NK-92 treated with Interleukin-12 subunit alpha and Interleukin-12 subunit beta, amount 100 ng/mL, for 24 hours (cell line): ENCODE measurements at regions not wholly inside any gene's neighbourhood (a gene's known extent, or its start where the extent isn't known, plus 50 kb on each side); places are given as distances from the start of the nearest gene placed in this dataset.

Experiments
- DNase-seq: peaks from one replicate; lab custom pipeline; 2025; lab: John Stamatoyannopoulos, UW

DNA sequence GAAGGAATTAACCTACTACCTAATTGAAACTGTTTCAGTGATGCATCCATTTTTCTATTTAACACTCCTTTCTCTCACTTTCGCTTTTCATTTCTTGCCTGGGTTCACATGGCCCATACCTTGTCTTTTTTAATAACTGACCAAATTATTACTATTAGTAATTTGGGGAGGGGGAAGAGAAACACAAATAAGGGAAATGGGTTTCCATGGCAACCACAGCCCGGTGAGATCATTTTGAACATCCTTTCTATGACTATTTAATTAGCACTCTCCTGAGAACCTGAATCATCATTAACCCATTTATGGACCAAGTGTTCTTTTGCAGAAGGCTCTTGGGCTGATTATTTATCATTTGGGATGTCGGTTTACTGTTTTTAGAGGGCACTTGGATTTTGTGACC lies 628.2 kb upstream of the SALL1 start:
- no peak for DNase-seq

DNA sequence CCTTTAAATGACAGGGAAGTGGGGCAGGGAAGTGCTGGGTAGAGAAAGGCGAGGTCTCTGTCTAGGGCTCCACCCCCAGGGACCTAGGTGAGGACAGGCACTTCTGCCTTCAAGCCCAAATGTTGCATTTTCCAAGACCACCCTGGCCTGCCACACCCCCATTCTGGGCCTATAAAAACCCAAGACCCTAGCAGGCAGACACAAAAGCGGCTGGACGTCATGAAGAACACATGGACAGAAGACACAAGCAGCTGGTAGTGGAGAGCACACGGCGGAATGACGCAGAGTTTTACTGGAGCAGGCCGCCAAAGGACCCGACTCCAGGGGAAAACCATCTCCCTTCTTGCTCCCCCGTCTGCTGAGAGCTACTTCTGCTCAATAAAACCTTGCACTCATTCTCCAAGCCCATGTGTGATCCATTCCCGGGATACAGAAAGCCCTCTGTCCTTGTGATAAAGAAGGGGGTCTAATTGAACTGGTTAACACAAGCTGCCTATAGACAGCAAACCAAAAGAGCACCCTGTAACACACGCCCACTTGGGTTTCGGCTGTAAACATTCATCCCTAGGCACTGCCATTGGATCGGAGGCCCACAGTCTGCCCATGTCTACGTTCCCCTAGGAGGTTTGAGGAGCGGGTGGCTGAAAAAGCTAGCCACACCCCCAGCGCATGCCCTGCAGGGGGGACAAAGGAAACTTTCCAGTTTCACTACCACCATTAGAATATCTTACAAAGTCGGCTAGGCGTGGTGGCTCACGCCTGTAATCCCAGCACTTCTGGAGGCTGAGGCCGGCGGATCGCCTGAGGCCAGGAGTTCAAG lies 622.2 kb upstream of the SALL1 start:
- no peak for DNase-seq

DNA sequence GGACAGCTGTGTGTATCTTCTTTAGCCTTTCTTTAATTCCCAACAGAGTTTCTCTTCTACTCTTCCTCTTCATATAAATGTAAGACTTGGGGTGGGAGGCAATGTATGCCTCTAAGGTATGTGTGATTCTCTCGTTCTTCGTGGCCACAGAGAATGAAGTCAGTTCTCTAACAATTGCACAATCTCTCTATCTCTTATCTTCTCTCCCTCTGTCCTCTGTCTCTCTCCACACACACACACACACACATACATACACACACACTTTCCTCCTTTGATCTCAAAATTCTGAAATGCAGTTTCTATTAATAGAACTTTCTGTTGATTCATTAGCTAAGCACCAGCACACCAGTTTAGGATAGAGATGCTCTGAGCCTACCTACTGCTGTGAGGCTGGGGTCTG lies 615.7 kb upstream of the SALL1 start:
- DNase-seq = no peak

DNA sequence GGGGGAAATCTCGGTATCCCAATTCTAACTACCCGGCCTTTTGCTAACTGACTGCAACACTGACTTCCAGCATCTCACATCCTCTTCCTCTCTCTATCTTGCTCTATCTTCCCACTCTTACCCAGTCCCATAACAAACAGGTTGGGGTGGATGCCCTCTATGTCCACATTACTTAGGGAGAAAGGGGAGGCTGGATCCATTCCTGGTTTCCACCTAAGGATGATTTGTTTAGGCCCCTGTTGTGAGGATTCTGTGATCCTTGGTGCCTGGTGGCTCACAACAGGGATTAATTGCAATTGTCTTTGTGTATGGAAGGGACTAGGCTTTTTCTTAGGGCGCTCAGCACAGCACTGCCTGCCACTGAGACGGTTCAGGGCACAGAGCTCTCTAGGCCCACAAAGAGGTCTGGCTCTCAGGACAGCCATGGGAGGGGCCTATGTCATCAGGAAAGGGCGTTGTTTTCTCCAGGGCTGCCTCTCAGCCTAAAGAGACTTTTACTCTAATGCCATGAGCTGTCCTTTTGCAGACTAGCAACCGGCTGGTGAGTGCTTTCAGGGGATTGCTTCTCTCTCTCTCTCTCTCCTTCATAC lies 612.1 kb upstream of the SALL1 start:
- DNase-seq = peak; percentile 27

DNA sequence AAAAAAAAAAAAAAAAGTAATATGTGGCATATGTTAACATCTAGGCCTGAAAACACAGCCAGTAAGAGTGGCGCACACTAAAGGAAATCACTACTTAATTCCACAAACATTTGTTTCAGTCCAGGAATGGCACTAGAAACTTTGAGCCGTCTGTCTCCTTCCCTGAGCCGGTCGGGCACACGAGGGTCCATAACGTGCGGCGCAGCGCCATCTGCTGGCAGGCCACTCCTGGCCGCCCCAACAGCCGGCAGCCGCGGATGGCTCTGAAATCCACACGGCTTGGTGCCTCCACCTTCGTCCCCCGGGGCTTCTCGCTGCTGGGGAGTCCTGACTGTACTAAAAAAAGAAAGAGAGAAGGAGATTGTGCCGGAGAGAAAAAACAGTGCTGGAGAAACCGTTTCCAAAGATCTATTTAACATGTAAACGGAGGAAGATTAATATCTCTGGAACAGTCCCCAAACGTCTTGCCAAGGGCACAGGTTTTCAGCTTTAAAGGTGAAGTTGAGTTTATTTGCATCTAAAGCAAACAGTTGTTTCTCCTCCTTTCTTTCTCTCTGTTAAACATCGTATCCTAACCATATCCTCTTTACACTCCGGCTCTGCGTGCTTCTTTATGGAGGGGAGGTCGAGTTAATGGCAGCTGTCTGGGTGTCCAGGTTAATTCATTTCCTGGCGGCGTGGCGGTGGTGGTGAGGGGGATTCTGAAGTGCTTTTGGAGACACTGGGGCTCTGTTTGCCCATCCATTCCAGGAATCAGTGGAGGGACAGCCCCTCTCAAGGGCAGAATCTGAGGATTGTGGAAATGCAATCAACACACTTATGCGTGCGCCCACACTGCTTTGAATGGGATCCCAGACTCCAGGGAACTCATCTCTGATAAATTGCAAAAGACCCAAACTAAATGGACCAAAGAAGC lies 611.3 kb upstream of the SALL1 start:
- DNase-seq = peak; percentile 72

DNA sequence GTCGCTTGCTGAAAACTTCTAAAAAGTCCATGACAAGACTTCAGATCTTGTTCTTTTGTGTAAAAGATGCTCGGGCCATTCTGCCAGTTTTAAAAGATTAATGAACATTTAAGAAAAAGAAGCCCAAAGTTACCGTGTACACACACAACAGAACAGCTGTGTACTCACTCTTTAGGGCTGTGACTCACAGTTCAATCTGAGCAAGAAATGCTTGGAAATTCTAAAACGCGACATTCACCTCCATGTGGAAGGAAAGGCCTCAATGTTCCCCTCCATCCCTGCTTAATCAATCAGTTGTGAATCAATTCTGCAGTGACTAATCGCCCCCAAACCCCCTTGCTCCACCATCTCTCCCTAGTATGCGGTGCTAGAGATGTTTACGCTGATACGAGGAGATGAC lies 609.9 kb upstream of the SALL1 start:
- DNase-seq = no peak

DNA sequence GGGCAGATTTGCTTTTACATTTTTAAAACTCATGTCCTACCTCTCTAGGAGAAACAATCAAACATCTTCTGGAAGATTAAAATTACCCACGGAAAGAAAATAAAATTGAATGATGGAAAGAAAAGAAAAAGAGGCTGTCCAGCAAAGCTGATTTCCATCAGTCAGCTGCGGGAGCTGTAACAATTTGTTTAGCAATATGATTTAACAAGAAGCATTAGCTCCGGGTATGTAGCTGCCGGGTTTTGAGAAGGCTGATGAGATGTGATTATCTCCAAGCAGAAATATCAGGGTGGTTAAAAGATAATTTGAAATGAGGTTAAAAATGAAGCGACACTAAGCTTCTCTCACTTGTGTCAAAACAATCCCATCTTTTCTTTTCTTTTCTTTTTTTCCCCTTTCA lies 608.9 kb upstream of the SALL1 start:
- no peak for DNase-seq

DNA sequence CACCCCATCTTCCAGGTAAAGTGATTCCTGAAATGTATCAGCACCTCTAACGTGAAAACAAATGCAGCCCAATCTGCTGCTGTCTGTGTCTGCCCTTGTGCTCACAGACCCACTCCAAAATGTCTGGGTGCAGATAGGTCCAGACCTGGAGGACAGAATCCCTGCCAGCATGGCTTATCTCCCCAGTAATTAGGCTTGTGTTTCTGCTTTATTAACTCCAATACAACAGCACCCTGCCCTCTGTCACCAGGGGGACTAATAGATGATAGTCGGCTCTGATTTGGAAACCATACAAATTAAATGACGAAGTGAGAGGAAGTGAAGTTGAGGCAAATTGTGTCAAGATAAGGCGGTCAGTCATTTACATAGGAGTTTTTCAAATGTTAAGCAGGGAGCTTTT lies 608.3 kb upstream of the SALL1 start:
- no peak for DNase-seq

DNA sequence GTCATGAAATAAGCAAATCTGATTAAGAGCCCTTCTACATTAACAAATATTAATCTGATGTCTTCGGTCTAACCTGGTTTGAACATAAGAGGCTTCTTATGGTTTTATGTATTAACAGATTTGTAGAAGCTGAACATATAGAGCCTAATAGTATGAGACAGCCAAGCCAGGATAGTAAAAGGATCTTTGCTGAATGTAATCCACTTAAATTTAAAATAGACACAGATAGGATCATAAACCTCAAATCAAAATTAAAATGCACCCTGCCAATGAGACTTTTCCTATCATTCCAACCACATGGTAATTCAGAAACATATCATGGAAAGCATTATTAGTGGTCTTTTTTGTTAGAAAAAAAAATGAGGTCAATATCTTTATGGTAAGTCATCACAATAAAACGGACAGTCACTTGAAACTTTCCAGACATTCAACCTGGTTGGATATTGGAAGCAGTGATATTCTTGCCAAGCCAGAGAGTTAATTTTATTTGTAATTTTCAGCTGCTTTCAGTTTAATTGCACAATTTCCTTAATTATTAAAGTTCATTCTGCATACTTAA lies 606.9 kb upstream of the SALL1 start:
- no peak for DNase-seq

DNA sequence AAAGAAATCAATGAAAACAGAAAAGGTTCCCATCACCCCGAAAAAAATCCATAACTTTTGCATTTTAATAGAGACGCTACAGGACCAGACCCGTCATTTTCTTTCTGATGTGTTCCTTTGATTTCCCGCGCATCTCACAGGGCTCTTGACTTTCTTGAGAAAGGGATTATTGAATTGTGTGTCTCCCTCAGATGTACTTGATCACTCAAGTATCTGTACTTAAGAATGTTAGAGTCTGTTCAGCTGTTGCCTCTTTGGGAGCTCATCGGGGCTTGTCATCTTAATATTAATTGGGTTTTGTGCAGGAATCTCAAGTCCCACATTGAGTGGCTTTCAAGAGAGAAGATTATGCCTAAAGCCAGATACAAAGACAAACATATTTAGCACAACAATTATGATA lies 606.4 kb upstream of the SALL1 start:
- DNase-seq = no peak

DNA sequence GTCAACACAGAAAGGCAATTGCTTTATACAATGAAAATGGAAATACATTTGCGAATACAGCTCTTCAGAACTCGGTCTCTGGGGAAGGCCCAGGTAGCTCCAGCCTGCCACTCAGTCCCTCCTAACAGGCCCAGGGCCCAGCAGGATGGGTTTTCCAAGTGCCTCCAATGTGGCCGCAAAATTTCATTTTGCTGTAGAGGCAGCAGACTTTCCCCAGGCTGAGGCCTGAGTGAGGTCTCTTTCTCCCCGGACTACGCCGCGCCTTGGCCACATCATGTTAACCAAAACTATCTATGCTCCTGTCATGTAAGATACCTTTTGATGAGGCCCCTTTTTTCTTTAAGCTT lies 606.0 kb upstream of the SALL1 start:
- DNase-seq = no peak

DNA sequence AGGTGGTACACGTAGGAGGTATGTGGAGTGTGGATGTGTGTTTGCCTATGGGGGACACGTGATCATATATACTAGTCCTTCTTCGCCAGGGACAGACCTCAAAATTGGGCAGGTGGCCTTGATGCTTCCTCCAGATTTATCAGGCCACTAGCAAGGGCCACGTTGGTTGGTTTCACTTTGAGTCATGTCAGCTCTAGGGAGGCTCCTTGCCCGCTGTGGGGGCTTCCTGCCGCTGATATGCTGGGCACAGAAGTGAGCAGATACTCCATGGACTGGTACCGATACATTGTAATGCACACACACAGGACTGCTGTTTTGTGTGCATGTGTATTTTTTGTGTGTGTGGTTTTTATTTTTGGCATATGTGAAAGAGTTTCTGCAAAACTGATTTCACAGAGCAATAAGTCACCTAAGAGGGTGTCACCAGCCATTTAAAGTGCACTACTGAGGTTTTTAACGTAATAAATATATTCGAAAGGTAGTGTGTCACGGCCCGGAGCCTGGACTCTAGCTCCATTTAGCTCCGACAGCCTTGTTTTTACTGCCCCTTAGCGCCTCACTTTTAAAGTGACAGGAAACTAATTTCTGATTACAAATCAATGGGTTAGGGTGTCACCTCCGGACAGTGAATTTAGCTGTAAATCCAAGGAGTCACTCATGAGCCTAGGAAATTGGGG lies 605.5 kb upstream of the SALL1 start:
- no peak for DNase-seq

DNA sequence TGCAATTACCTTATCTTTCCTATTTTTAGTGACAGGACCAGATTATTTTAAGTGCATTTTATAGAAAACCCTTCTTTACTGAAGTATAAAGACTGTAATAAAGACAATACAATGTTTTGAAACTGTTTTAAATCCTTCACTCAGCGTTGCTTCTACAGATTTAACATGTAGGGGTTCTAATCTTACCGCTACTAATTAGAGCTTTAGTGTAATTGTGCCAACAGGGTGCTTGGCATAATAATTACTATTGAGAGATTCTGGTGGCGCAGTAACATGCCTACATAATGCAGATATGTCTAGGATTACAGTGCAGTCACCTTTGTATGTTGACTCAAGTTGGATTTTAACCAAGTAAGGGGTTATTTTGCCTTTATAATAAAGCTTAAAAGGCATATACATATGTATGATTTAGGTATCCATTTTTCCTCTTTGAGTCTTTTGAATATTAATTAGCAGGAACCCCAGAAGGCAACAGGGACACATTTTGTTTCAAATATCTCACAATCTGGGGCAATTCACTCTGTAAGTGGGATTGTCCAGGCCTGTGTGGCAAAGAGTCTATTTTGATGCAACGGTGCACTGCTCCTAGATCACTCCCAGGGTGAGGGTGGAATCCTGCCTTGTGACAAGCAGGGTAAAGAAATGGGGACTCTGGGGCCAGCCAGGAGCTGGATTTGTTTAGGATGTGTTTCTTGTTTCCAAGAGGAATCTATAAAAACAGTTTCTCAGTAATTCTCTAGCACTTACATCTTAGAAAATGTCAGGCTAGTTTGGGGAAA lies 604.7 kb upstream of the SALL1 start:
- no peak for DNase-seq

DNA sequence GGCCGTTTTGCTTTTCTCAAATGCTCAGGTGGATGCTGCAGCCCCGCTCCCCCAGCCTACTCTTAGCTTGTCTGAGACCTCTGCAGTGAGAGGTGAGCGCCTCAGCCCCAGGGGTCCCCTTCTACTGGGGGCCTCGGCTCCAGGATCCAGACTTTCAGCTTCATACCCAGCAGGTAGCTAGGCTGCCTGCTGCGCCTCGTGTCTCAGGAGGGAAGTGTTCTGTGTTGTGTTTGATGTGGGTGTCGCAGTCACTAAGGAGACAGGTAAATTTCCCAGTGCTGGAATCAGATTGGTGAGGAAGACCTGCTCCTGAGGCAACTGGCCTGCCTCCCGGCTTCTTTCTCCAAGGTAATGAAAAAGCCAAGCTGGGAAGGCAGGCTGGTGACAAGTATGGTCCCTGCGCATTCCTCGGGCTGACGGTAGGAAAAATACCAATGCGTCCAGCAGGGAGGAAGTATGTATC lies 604.0 kb upstream of the SALL1 start:
- no peak for DNase-seq

DNA sequence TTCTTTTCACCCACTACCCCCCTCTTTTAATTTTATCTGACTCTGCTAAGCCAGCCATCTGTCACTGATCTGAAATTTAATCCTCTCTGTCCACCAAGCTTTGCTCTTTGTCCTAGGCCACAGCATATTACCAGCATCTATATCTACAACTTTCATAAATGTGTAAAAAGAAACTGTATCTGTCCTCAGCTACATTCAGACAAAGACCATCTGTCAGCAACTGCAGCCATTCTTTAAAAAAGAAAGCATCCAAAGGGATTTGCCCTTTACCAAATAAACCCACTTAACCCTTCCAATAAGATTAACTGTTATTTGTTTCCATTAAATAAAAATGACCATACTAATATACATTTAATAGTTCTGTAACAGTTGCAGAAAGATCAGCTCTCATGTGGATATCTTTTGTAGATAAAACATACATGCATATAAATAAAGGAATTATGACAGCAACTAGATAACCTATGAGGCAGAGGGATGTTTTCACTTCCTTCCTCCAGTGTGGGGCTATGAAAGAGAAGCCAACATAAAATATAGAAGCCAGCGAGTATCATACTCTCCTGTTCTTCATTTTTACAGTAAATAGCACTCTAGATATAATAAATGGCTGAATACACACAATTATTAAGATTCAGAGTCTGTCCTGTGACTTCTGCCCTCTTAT lies 602.5 kb upstream of the SALL1 start:
- DNase-seq = no peak

DNA sequence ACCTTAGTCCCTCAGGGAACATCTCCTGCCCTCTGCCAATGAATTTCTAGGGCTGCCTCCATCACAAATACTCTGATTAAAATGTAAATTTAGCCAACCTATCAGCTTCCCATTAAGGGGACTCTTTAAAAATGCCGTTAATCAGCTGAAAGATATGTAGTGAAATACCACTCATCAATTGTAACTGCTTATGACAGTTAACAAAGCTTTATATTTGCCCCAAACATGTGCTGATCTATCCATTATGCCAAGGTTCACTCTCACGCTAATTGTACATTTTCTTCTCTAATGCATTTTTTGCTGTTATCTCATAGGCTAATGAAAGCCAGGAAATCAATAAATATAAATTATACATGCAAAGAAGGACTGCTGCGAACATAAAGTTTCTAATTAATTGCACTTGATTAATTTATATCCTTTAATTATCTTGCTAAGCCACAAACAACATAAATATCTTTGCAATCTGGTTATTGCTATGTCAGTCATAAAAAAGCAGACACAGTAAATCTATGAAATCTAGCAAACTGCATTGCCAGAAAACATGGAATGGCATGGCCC lies 601.4 kb upstream of the SALL1 start:
- DNase-seq = no peak

DNA sequence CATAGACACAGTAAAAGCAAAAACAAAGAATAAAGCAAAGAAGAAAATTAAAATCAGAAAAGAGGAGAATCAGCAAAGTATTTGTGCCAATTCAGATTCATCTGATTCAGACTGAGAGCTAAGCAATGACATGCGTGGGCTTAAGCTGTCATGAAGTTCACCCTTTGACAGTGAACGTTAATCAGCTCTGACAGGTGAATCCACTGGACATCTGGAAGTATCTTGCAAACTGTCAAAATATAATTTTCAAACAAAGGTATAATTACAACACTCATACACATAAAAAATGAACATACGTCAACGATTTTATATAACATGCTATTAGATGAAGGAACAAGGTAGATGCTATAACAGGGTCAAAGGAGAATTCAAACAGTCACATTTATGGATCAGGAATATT lies 596.3 kb upstream of the SALL1 start:
- no peak for DNase-seq

DNA sequence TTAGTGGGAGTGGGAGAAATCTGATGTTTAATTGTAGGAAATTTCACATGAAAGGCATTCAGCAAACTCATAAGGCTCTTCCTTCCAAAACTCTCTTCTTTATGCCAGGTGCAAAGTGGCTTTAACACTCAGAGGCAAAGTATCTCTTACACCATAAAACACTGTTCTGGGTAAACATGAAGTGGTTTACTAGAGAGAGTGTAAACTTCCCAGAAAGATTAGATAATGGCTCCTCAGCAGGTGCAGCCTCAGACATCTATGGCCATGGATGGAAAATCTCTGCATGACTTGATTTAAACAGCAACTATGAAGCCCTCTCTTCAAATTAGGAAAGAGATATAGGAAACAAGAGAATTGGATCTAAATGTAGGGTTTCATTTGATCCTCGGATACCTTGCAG lies 583.1 kb upstream of the SALL1 start:
- no peak for DNase-seq

DNA sequence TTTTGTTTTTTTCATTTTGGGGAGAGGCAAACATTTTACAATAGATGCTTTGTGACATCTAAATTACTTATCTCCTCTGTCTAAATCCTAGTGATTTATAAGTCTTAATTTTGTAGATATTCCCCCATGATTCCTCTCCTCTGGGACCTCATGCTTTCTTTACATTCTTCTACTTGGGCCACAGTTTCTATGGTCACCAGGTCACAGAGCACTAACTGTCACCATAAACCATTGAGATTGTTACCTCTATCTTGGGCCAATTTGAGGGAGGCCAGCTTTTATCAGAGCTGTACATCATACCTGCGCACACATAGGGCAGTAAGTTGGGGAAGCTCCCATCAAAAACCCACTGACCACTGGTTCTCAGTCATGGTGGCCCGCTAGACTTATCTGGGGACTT lies 582.1 kb upstream of the SALL1 start:
- DNase-seq = no peak

DNA sequence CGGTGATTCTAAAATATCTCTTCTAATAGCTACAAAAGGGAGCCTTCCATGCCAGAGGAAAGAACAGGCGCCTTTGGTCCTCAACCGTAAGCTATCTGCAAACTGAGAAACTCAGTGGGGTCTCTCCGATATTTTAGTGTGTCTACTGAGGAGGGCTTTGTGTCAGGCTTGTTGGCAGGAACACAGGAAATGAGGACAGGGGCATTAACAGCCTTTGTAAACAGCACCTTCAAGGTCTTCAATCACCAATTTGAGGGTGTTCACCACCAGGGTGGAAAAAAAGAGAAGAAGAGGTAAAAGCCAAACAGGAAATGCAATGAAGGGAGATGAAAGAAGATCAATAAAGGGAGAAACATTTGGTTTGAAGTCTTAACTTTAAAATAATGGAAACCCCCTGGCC lies 580.1 kb upstream of the SALL1 start:
- DNase-seq = no peak
